ENCODE measurements at regions not wholly inside any gene's neighbourhood (a gene's known extent, or its start where the extent isn't known, plus 50 kb on each side); places are given as distances from the start of the nearest gene placed in this dataset.
"Not testable (repeated sequence)": the region's sequence is repeated elsewhere in the genome, so short reads cannot be mapped to it uniquely, and the experiment has no call there.

GRCh38 chr15:62278534-62278933 lies 113.4 kb upstream of the C2CD4B start:
- Mint-ChIP-seq H3K27ac (ENCODE audit: low read depth, unreplicated experiment) (no peak overlapping the region), H3K9me3 (ENCODE audit: unreplicated experiment) (no peaks in the 10 kb centered on the region), H3K4me1 (ENCODE audit: insufficient read depth, unreplicated experiment) (no peaks in the 10 kb centered on the region), H3K4me3 (ENCODE audit: unreplicated experiment) (no peak overlapping the region), H3K36me3 (ENCODE audit: insufficient read depth, unreplicated experiment) (no peaks in the 10 kb centered on the region), H3K27me3 (ENCODE audit: insufficient read depth, unreplicated experiment) (peaks cover 26% of the 10 kb centered on the region)
- CTCF ChIA-PET, result no interaction called here
- POLR2A ChIA-PET, result no interaction called here
- intact Hi-C loops (cut with micrococcal nuclease), result no loop called here
- TF ChIP-seq CTCF (IDR thresholded peaks at IDR 0.05; ENCODE audit: unreplicated experiment), result no peak
- DNase-seq (ENCODE audit: unreplicated experiment), result no peak
- BruUV-seq (replicated peaks), result no TSS peak

- Mint-ChIP-seq H3K4me3 (ENCODE audit: unreplicated experiment) (no peak overlapping the region), H3K27ac (ENCODE audit: low read depth, unreplicated experiment) (no peak overlapping the region), H3K4me1 (ENCODE audit: insufficient read depth, unreplicated experiment) (no peaks in the 10 kb centered on the region), H3K27me3 (ENCODE audit: insufficient read depth, unreplicated experiment) (peaks cover 31% of the 10 kb centered on the region), H3K36me3 (ENCODE audit: insufficient read depth, unreplicated experiment) (no peaks in the 10 kb centered on the region), H3K9me3 (ENCODE audit: unreplicated experiment) (no peaks in the 10 kb centered on the region)
- CTCF ChIA-PET, result interaction anchor here (0.7 kb wide), 1 partner anchor 29 kb away, joined by 3 read pairs; no protein-coding TSS in a partner anchor
- intact Hi-C loops (cut with micrococcal nuclease), result no loop called here
- TF ChIP-seq CTCF (IDR thresholded peaks at IDR 0.05; ENCODE audit: unreplicated experiment), result no peak
- POLR2A ChIA-PET, result no interaction called here
- DNase-seq (ENCODE audit: unreplicated experiment), result no peak
- BruUV-seq (replicated peaks), result no TSS peak
Measured at GRCh38 chr15:62279041-62279440, 114.0 kb upstream of the C2CD4B start.

GRCh38 chr15:62280625-62281024 lies 115.5 kb upstream of the C2CD4B start:
- ChIA-PET CTCF (interaction anchor here (1.2 kb wide), 1 partner anchor 27 kb away, joined by 3 read pairs; no protein-coding TSS in a partner anchor), POLR2A (interaction anchor here (0.6 to 0.7 kb wide), 2 partner anchors 177 to 511 kb away, joined by 3 read pairs; no protein-coding TSS in a partner anchor)
- intact Hi-C loops (cut with micrococcal nuclease), result no loop called here
- Mint-ChIP-seq H3K36me3 (ENCODE audit: insufficient read depth, unreplicated experiment) (no peaks in the 10 kb centered on the region), H3K4me1 (ENCODE audit: insufficient read depth, unreplicated experiment) (no peaks in the 10 kb centered on the region), H3K27me3 (ENCODE audit: insufficient read depth, unreplicated experiment) (peaks cover 47% of the 10 kb centered on the region), H3K27ac (ENCODE audit: low read depth, unreplicated experiment) (no peak overlapping the region), H3K9me3 (ENCODE audit: unreplicated experiment) (no peaks in the 10 kb centered on the region), H3K4me3 (ENCODE audit: unreplicated experiment) (no peak overlapping the region)
- no TSS peak for BruUV-seq (replicated peaks)
- DNase-seq (ENCODE audit: unreplicated experiment), result no peak
- no peak for TF ChIP-seq CTCF (IDR thresholded peaks at IDR 0.05; ENCODE audit: unreplicated experiment)

- H3K4me3 Mint-ChIP-seq (ENCODE audit: unreplicated experiment); intact Hi-C loops (cut with micrococcal nuclease); H3K36me3 Mint-ChIP-seq (ENCODE audit: insufficient read depth, unreplicated experiment); DNase-seq (ENCODE audit: unreplicated experiment); H3K9me3 Mint-ChIP-seq (ENCODE audit: unreplicated experiment); H3K27ac Mint-ChIP-seq (ENCODE audit: low read depth, unreplicated experiment); H3K4me1 Mint-ChIP-seq (ENCODE audit: insufficient read depth, unreplicated experiment); BruUV-seq (replicated peaks); POLR2A ChIA-PET; CTCF ChIA-PET: not testable (repeated sequence)
- H3K27me3 Mint-ChIP-seq (ENCODE audit: insufficient read depth, unreplicated experiment), result peaks cover 59% of the 10 kb centered on the region
Measured at GRCh38 chr15:62281801-62282200, 116.7 kb upstream of the C2CD4B start.
